ENCODE measurements at regions not wholly inside any gene's neighbourhood (a gene's known extent, or its start where the extent isn't known, plus 50 kb on each side); places are given as distances from the start of the nearest gene placed in this dataset.

DNA sequence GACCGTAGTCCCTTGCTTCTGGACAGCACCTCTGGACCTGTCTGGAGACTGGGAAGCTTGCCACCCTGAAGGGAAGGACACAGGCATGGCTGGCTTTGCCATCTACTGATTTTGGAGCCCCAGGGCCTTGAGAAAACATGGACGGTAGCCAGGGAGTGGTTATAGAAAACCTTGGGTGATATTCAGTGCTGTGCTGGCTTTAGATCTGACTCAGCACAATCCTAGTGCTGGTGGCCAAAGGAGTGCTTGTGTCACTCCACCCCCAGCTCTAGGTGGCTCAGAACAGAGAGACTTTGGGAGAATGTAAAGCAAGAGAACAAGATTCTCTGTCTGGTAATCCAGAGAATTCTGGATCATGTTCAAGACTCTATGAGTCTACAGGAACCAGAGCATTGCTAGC lies 214.5 kb upstream of the IGF1 start:
- H3K27ac ChIP-seq (ENCODE audit: low read depth), result no peak overlapping the region
- no peaks in the 10 kb centered on the region for H3K4me1 ChIP-seq (ENCODE audit: insufficient read depth)
- no peak overlapping the region for H3K4me3 ChIP-seq (ENCODE audit: low read depth, low read length)
- DNase-seq (ENCODE audit: extremely low spot score), result no peak
- H3K36me3 ChIP-seq (ENCODE audit: insufficient read depth), result no peaks in the 10 kb centered on the region
- 89% methylated on average over 2 of the region's 2 CpGs for WGBS

DNA sequence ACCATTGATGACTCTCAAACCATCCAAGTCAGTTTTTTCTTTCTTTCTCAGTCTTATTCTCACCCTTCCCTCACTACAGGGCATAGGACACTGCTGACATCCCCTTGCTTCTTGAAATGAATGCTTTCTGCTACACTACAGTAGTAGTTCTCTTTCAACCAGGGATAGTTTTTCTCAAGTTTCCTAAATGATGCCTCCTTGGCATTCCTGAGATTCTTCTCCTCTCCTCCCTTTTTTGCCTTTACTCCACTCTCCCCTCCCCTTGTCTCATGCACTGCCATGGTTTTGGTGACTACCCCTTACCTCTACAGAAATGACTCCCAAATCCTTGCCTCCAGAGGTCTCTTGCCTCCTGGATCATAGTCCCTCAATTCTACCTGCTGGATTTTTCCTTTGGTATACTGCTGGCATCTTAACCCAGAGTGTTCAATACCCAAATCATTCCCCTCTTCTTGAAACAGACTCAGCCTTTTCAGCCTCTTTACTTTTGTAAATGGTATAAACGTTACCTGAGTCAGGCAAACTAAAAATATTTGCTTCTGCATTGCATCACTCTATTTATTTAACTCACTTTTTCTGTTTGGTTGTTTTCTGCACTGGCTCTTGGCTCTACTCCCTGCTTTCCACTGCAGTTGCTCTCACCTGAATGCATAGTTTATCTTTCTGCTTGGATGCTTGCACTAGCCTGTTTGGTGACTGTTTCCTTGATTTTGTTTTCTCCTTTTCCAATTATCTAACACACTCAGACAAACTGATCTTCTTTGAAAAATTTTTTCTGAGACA lies 211.6 kb upstream of the IGF1 start:
- Histone ChIP-seq H3K4me1 (ENCODE audit: insufficient read depth) (no peaks in the 10 kb centered on the region), H3K36me3 (ENCODE audit: insufficient read depth) (no peaks in the 10 kb centered on the region), H3K4me3 (ENCODE audit: low read depth, low read length) (no peak overlapping the region), H3K27ac (ENCODE audit: low read depth) (no peak overlapping the region)
- DNase-seq (ENCODE audit: extremely low spot score), result no peak
- WGBS, result 36% methylated on average over 1 of the region's 1 CpG

DNA sequence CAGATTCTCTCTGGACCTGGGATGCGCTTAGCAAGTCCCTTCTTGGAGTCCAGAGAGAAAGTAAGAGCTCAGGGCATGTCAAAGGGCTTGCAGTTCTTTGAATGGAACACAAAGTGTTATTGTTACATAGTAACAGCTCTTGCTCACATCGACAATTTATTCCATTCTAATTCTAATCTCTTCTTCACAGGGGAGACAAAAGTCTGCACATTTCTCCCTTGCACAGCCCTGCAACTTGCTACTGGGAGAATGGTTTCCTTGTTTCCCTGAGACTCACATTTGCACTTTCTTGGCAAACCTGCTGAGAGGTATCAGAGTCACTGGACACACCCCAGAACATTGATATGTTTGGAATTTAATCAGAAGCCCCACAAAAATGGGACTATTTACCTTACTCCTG lies 209.9 kb upstream of the IGF1 start:
- no peak for DNase-seq (ENCODE audit: extremely low spot score)
- H3K4me1 ChIP-seq (ENCODE audit: insufficient read depth), result no peaks in the 10 kb centered on the region
- H3K36me3 ChIP-seq (ENCODE audit: insufficient read depth), result no peaks in the 10 kb centered on the region
- 84% methylated on average over 2 of the region's 2 CpGs for WGBS
- no peak overlapping the region for H3K4me3 ChIP-seq (ENCODE audit: low read depth, low read length)
- no peak overlapping the region for H3K27ac ChIP-seq (ENCODE audit: low read depth)

DNA sequence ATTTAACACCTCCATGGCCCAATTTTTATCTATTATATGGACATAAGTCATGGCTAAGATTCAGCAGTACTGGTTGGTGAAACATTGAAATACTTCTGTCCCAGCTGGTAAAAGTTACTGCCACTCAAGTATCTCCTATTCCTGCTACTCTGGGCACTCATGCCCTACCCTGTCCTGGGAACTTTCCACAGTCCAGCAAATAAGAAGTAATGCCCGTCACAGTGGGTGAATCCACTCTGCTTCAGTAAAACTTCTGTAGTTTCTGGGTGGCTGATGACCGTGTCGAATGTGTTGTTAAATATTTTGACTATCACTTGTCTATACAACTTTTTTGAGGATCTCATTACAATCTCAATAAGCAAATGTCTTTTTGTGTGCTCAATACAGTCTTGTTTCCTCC lies 209.3 kb upstream of the IGF1 start:
- 88% methylated on average over 3 of the region's 3 CpGs for WGBS
- Histone ChIP-seq H3K4me3 (ENCODE audit: low read depth, low read length) (no peak overlapping the region), H3K4me1 (ENCODE audit: insufficient read depth) (no peaks in the 10 kb centered on the region)

DNA sequence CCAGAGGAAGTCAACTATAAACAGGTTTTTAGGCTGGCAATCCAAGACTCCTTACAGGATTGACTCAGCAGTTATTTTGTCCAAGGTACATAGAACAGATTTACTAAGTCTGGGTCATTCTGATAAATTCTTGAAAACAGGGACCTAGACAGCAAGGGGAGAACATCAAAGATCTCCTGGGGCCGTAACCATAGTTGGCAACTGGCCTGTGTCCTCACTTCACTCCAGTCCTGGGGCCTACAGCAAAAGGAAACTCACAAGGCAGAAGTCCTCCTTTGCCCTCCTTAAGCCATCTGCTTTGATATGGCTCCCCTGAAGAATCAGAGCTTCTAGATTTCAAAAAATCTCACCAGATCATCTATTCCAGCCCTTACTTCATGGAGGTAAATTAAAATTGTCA lies 207.2 kb upstream of the IGF1 start:
- DNase-seq (ENCODE audit: extremely low spot score), result no peak
- no peaks in the 10 kb centered on the region for H3K36me3 ChIP-seq (ENCODE audit: insufficient read depth)
- no peak overlapping the region for H3K27ac ChIP-seq (ENCODE audit: low read depth)
- H3K4me1 ChIP-seq (ENCODE audit: insufficient read depth), result no peaks in the 10 kb centered on the region
- no peak overlapping the region for H3K4me3 ChIP-seq (ENCODE audit: low read depth, low read length)
- 60% methylated on average over 1 of the region's 1 CpG for WGBS

More for the DNA sequence above, 209.3 kb upstream of the IGF1 start:
- Histone ChIP-seq H3K27ac (ENCODE audit: low read depth) (no peak overlapping the region), H3K36me3 (ENCODE audit: insufficient read depth) (no peaks in the 10 kb centered on the region)
- no peak for DNase-seq (ENCODE audit: extremely low spot score)

DNA sequence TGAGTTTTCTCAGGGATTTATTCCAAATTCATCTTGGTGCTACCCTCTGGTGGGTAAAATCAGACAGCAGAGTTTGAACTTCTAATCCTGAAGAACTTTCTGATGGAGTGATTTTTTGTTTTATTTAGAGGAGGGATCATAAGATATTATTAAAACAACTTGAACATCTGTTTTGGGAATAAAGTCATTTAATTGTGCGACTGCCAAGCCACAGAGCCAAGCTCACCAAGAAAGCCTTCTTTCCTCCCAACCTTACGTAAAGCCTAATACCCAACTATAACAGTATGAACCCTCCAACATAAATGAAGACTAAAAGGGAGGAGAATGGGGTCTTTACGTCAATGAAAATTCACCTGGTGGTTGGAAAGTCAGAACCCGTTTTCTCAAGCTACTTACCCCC lies 205.5 kb upstream of the IGF1 start:
- no peak overlapping the region for H3K4me3 ChIP-seq (ENCODE audit: low read depth, low read length)
- WGBS, result 85% methylated on average over 4 of the region's 4 CpGs
- no peaks in the 10 kb centered on the region for H3K4me1 ChIP-seq (ENCODE audit: insufficient read depth)
- DNase-seq (ENCODE audit: extremely low spot score), result no peak
- H3K36me3 ChIP-seq (ENCODE audit: insufficient read depth), result no peaks in the 10 kb centered on the region
- H3K27ac ChIP-seq (ENCODE audit: low read depth), result no peak overlapping the region

DNA sequence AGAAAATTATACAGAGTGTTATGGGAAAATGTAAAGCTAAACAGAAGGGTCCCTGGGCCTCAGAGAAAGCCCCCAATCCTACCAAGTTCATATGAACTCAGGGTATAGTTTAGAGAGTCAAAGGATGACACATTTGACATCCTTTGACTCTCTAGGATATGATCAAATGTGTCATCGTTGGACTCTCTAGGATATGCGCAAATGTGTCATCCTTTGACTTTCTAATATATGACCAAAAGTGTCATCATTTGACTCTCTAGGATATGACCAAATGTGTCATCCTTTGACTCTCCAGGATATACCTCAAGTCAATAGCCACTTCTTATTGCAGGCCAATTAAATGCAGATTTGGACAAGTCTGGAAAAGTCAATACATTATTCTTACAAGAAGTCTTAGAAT lies 204.8 kb upstream of the IGF1 start:
- H3K36me3 ChIP-seq (ENCODE audit: insufficient read depth), result no peaks in the 10 kb centered on the region
- H3K27ac ChIP-seq (ENCODE audit: low read depth), result no peak overlapping the region
- no peak for DNase-seq (ENCODE audit: extremely low spot score)
- 98% methylated on average over 2 of the region's 2 CpGs for WGBS
- H3K4me3 ChIP-seq (ENCODE audit: low read depth, low read length), result no peak overlapping the region
- H3K4me1 ChIP-seq (ENCODE audit: insufficient read depth), result no peaks in the 10 kb centered on the region

DNA sequence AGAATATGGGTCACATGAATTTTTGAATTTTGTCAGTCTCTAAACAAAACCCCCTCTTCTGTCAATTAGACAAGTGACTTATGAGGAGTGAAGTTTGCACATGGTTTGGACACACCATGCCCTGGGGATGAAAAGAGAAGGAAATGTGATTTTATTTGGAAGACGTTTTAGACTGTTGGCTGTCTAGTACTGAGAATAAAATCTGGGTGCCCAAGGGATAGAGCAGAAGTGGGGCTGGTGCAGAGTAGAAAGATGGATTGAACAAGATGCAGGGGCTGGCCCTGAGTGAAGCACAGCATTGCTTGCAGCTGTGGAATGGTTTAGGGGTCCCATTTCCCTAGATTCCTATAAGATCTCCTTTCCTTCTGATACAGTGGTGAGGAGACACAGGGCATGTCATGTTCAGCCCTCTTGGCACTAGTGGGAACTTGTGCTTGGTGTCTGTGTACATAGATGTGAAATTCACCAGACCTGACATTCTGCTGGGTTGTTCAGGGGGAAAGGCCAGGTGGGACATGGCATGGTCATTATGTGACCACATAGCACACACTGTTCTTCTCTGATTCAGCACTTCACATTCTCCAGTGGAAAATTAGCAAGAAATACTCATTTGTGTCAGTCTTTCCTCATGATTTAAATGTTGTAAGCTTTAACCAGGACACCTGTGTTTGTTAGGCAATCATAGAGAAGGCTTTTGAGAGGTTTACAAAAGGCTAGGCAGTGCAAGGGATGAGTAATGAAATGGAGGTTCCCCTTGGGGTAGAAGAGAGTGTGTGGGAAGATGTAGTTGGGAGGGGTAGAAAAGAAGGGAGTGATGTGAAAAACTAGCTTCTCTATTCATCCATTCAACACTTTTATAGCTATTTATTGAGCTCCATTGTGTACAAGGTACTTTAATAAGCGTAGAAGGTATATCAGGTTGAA lies 202.3 kb upstream of the IGF1 start:
- DNase-seq (ENCODE audit: extremely low spot score), result no peak
- no peaks in the 10 kb centered on the region for H3K4me1 ChIP-seq (ENCODE audit: insufficient read depth)
- H3K27ac ChIP-seq (ENCODE audit: low read depth), result no peak overlapping the region
- WGBS, result 76% methylated on average over 2 of the region's 2 CpGs
- H3K36me3 ChIP-seq (ENCODE audit: insufficient read depth), result no peaks in the 10 kb centered on the region
- no peak overlapping the region for H3K4me3 ChIP-seq (ENCODE audit: low read depth, low read length)

DNA sequence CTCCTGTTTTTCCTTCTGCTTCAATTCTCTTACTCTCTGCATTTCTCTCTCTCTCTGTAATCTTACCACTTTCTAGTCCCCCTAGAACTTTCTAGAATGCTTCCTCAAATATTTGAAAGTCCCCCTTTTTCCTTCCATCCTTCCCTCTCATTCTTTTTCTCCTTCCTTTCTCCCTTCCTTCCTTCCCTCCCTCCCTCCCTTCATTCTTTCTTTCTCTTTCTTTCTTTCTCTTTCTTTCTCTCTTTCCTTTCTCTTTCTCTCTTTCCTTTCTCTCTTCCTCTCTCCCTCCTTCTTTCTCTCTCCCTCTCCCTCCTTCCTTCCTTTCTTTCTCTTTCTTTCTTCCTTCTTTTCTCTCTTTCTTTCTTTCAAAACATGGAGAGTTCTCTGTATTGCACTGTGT lies 201.4 kb upstream of the IGF1 start:
- no peak overlapping the region for H3K27ac ChIP-seq (ENCODE audit: low read depth)
- DNase-seq (ENCODE audit: extremely low spot score), result no peak
- H3K4me3 ChIP-seq (ENCODE audit: low read depth, low read length), result no peak overlapping the region
- H3K36me3 ChIP-seq (ENCODE audit: insufficient read depth), result no peaks in the 10 kb centered on the region
- H3K4me1 ChIP-seq (ENCODE audit: insufficient read depth), result no peaks in the 10 kb centered on the region

DNA sequence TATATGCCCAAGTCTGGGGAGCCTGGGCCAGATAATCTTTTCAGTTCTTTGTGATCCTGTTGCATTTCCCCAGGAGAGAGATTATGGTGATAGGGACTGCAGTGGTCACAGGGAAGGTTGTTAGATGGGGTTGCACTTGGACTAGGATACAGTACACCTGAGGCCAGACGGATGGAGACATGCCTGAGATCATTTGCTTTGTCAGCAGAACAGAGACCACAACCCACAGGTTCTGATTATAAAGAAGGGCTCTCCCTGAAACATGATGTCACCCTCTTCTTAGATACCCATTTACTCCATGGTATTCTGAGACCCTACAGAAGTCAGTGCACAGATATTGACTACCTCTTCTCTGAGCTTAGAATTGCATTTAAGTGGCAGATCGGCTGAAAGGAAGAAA lies 200.9 kb upstream of the IGF1 start:
- no peak for DNase-seq (ENCODE audit: extremely low spot score)
- no peak overlapping the region for H3K27ac ChIP-seq (ENCODE audit: low read depth)
- 64% methylated on average over 2 of the region's 2 CpGs for WGBS
- no peaks in the 10 kb centered on the region for H3K36me3 ChIP-seq (ENCODE audit: insufficient read depth)
- H3K4me3 ChIP-seq (ENCODE audit: low read depth, low read length), result no peak overlapping the region
- no peaks in the 10 kb centered on the region for H3K4me1 ChIP-seq (ENCODE audit: insufficient read depth)

DNA sequence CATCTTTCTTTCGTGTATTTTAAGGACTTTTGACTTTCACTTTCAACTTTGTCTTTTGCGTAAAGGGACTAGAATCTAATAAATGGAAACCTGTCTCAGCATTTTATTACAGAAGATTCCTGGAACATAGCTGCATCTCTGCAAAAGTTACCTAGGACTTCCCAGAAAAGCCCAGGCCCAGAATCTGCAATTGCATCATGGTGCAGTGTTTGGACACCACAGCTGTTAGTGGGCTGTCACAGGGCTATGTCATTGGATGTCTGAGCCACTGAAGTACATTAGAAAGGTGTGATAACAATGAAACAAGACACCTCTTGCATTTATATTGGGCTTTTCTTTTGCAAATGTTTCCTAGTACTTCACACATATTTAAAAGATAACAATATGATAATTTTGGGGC lies 199.9 kb upstream of the IGF1 start:
- H3K27ac ChIP-seq (ENCODE audit: low read depth), result no peak overlapping the region
- H3K4me1 ChIP-seq (ENCODE audit: insufficient read depth), result no peaks in the 10 kb centered on the region
- no peak for DNase-seq (ENCODE audit: extremely low spot score)
- no peaks in the 10 kb centered on the region for H3K36me3 ChIP-seq (ENCODE audit: insufficient read depth)
- 59% methylated on average over 2 of the region's 2 CpGs for WGBS
- H3K4me3 ChIP-seq (ENCODE audit: low read depth, low read length), result no peak overlapping the region

DNA sequence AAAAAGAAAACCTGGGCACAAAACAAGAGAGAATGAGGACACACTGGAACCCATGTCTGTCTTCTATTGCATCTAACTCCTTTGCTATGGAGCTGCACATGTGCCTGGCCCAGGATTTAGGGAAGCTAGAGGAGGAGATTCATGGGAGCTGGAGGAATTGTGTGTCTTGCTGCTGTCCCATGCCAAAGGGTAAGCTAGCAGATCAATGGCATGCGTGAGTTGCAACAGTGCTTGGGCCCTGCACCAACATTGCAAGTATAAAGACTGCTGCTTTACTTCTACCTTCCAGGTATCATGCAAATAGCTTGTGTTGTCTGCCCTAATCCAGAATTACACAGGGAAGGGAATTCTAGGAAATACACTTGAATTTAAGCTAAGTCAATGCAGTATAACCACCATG lies 196.4 kb upstream of the IGF1 start:
- no peak overlapping the region for H3K27ac ChIP-seq (ENCODE audit: low read depth)
- DNase-seq (ENCODE audit: extremely low spot score), result no peak
- H3K4me1 ChIP-seq (ENCODE audit: insufficient read depth), result no peaks in the 10 kb centered on the region
- H3K4me3 ChIP-seq (ENCODE audit: low read depth, low read length), result no peak overlapping the region
- 88% methylated on average over 1 of the region's 1 CpG for WGBS
- no peaks in the 10 kb centered on the region for H3K36me3 ChIP-seq (ENCODE audit: insufficient read depth)

DNA sequence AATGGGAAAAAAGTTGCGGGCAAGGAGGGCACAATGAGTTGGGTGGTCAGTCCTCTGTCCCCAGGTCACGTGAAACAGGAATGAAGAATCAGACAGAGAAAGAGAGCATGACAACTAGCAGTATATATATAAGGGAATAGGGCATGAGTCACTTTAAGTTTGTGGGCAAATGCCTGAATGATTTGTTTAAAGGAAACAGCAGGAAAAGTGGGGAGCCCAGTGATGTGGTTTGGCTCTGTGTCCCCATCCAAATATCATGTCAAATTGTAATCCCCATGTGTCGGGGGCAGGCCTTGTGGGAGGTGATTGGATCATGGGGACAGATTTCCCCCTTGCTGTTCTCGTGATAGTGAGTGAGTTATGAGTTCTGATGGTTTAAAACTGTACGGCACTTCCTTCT lies 195.3 kb upstream of the IGF1 start:
- no peak for DNase-seq (ENCODE audit: extremely low spot score)
- H3K4me1 ChIP-seq (ENCODE audit: insufficient read depth), result no peaks in the 10 kb centered on the region
- H3K27ac ChIP-seq (ENCODE audit: low read depth), result no peak overlapping the region
- no peak overlapping the region for H3K4me3 ChIP-seq (ENCODE audit: low read depth, low read length)
- no peaks in the 10 kb centered on the region for H3K36me3 ChIP-seq (ENCODE audit: insufficient read depth)
- WGBS, result 75% methylated on average over 5 of the region's 5 CpGs

DNA sequence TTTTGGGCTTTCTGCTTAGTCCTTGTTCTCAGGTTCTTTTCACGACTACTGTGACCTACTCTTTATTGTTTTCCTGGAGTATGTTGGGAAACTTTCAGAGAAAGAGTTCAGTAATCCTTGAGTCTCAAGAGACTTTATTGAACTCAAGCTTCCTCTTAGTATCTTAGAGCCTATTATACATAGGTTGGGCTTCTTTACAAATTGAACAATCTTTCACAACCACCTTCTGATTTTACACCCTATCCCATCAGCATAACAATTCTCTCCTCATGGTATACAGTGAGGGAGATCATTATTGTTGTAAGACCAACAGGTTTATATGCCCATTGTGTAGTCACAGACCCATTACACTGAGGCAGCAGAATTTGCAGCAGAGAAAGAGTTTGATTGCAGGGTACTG lies 193.2 kb upstream of the IGF1 start:
- Histone ChIP-seq H3K36me3 (ENCODE audit: insufficient read depth) (no peaks in the 10 kb centered on the region), H3K4me1 (ENCODE audit: insufficient read depth) (no peaks in the 10 kb centered on the region), H3K4me3 (ENCODE audit: low read depth, low read length) (no peak overlapping the region), H3K27ac (ENCODE audit: low read depth) (no peak overlapping the region)
- no peak for DNase-seq (ENCODE audit: extremely low spot score)
- WGBS, result 79% methylated on average over 1 of the region's 1 CpG
